BJ (cell line): ENCODE measurements at regions not wholly inside any gene's neighbourhood (a gene's known extent, or its start where the extent isn't known, plus 50 kb on each side); places are given as distances from the start of the nearest gene placed in this dataset.

ENCODE experiments used
- CTCF ChIA-PET: fragments of 350-600 bp; formaldehyde crosslinking; extraction: SDS; loops from one replicate; lab custom pipeline; 2021; ENCODE audit warnings: antibody characterized with exemption, inconsistent platforms; lab: Yijun Ruan, JAX
- POLR2A ChIA-PET: fragments of 300-600 bp; sonication (Branson Sonifier 250); formaldehyde crosslinking; extraction: SDS; loops from one replicate; lab custom pipeline; 2021; ENCODE audit warnings: antibody characterized with exemption; lab: Charles Lee
- DNase-seq: peaks from one replicate; pipeline ENCODE4 v3.0.0-alpha.2; 2011; ENCODE audit warnings: low read depth
- H3K27me3 ChIP-seq: 2 replicates; pipeline ENCODE4 v1.6.0; 2011; ENCODE audit warnings: low read length; ENCODE audit not compliant: control insufficient read depth, insufficient read depth
- H3K36me3 ChIP-seq: 2 replicates; pipeline ENCODE4 v1.5.1; 2011; ENCODE audit warnings: low read length; ENCODE audit not compliant: control insufficient read depth, insufficient read depth
- H3K4me3 ChIP-seq: 2 replicates; pipeline ENCODE4 v1.5.1; 2011; ENCODE audit warnings: low read depth, mild to moderate bottlenecking, control low read depth, low read length
- CTCF ChIP-seq: IDR thresholded peaks from 2 replicates; pipeline ENCODE4 v1.5.1; 2011; ENCODE audit warnings: low read depth, mild to moderate bottlenecking, control low read depth, inconsistent platforms, low read length, moderate library complexity; ENCODE audit not compliant: insufficient read depth

DNA sequence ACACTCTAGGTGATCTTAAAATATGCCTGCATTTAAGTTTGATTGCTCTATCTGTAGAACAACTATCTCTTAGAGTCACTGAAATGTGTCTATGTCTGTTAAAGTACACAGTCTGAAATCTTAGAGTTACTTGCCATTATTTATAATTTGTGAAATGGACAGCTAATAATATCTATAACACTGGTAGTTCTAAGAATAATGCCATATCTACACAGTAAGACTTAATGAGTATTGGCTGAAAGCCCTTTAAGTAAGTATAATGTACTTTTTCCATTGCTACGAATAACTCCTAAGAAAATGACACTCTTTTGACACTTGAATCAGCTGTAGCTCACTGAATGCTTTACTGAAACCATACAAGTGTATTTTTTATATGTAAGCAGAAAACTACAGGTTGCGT is 567.4 kb upstream of the PCDH15 start:
- no peaks in the 10 kb centered on the region for H3K36me3 ChIP-seq
- H3K27me3 ChIP-seq, result no peaks in the 10 kb centered on the region
- no peak for DNase-seq
- ChIA-PET POLR2A (interaction anchor here (0.6 kb wide), 1 partner anchor 9 kb away, joined by 6 read pairs; no protein-coding TSS in a partner anchor), CTCF (interaction anchor here (0.7 kb wide), 1 partner anchor 185 kb away, joined by 4 read pairs; no protein-coding TSS in a partner anchor)
- no peak overlapping the region for H3K4me3 ChIP-seq
- TF ChIP-seq CTCF, result no peak

DNA sequence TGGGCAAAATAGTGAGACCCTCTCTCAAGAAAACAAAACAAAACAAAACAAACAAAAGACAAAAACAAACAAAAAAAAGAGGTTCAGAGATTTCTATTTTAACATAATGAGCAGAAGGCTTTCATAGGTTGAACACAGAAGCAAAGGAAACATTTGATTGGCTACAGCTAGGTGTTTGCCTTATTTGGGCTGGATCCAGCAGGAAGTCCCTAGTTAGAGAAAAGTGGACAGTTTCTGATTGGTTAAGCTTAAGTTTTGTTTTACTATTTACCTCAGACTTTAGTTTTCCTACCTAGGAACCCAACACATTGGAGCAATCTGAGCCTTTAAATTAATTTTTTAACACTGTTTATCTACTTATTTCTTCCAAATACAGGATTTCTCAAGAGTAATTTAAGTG is 566.5 kb upstream of the PCDH15 start:
- TF ChIP-seq CTCF, result no peak
- no peaks in the 10 kb centered on the region for H3K27me3 ChIP-seq
- no peak overlapping the region for H3K4me3 ChIP-seq
- POLR2A ChIA-PET, result no interaction called here
- CTCF ChIA-PET, result no interaction called here
- no peak for DNase-seq
- H3K36me3 ChIP-seq, result no peaks in the 10 kb centered on the region

GRCh38 chr10:55358539-55358938 is 557.5 kb upstream of the PCDH15 start:
- no peak for TF ChIP-seq CTCF
- ChIA-PET CTCF (no interaction called here), POLR2A (no interaction called here)

GRCh38 chr10:55353414-55353813 is 552.4 kb upstream of the PCDH15 start:
- no peaks in the 10 kb centered on the region for H3K36me3 ChIP-seq
- ChIA-PET POLR2A (no interaction called here), CTCF (no interaction called here)
- DNase-seq, result no peak
- H3K27me3 ChIP-seq, result no peaks in the 10 kb centered on the region
- H3K4me3 ChIP-seq, result no peak overlapping the region
- no peak for TF ChIP-seq CTCF

More at GRCh38 chr10:55358539-55358938, 557.5 kb upstream of the PCDH15 start:
- Histone ChIP-seq H3K36me3 (no peaks in the 10 kb centered on the region), H3K27me3 (no peaks in the 10 kb centered on the region), H3K4me3 (no peak overlapping the region)
- DNase-seq, result no peak

GRCh38 chr10:55351431-55351830 is 550.4 kb upstream of the PCDH15 start:
- no peaks in the 10 kb centered on the region for H3K27me3 ChIP-seq
- DNase-seq, result no peak
- CTCF ChIA-PET, result no interaction called here
- TF ChIP-seq CTCF, result no peak
- no peaks in the 10 kb centered on the region for H3K36me3 ChIP-seq
- no peak overlapping the region for H3K4me3 ChIP-seq
- POLR2A ChIA-PET, result no interaction called here
